GM19099 (cell line): ENCODE measurements at regions not wholly inside any gene's neighbourhood (a gene's known extent, or its start where the extent isn't known, plus 50 kb on each side); places are given as distances from the start of the nearest gene placed in this dataset.

Experiments used
- POLR2A ChIP-seq: IDR thresholded peaks from 3 replicates; pipeline ENCODE4 v1.6.1; 2011; ENCODE audit warnings: low read depth; ENCODE audit not compliant: insufficient read length; ENCODE audit errors: extremely low read depth

DNA sequence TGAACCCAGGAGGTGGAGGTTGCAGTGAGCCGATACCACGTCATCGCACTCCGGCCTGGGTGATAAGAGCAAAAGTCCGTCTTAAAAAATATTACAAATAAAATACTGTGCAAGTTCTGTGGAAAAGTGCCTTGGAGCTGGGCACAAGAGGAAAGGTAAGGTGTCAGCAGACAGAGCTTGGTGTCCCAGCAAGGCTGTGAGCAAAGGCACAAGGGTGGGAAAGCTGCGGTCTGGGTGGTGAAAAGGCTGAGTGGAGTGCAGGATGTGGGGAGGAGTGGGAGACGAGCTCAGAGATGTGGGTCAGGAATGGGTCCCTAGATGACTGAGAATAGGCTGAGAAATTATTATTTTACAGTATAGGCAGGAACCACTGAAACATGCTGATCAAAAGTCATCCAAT, 150.6 kb downstream of the RHOU start:
- no peak for TF ChIP-seq POLR2A

DNA sequence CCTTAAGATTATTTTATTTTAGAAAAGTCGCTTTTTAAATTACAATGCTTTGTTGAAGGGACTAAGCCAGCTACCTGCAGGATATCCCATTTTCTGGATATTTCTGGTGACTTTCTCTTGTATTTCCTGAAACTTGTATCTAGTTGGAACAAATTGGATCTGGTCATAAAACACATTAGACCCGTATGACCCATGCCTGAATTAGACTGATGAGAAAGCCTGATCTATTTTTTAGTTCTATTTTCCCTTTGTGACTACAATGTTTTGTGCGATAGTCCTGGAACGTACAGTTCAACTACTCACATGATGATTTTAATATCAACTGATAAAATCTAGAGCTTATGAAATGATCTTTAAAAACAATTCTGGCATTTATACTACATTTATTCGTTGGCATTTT, 151.8 kb downstream of the RHOU start:
- no peak for TF ChIP-seq POLR2A

DNA sequence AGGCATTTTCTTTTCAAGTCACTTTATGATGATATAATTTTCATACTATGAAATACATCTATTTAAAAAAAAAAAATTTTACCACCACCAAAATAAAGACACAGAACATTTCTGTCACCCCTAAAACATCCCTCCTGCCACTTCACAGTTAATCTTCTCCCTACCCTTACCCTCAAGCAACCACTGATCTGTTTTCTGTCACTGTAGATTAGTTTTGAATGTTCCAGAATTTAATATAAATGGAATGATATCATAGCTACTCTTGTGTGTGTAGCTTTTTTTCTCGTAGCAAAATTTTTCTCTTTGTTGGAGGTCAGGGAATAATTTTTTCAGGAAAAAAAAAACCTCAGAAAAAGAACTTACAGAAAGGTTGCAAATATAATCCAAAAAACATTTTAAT, 152.7 kb downstream of the RHOU start:
- no peak for TF ChIP-seq POLR2A

DNA sequence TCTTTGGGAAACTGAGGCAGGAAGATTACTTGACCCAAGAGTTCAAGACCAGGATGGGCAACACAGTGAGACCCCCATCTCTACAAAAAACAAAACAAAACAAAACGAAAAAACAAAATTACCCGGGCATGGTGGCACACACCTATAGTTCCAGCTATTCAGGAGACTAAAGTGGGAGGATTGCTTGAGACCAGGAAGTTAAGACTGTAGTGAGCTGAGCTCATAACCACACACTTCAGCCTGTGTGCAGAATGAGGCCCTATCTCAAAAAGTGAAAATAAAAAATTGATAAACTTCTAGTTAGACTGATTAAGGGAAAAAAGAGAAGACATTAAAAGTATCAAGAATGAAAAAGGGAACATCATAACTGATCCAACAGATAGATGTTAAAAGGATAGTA, 154.0 kb downstream of the RHOU start:
- TF ChIP-seq POLR2A: no peak

DNA sequence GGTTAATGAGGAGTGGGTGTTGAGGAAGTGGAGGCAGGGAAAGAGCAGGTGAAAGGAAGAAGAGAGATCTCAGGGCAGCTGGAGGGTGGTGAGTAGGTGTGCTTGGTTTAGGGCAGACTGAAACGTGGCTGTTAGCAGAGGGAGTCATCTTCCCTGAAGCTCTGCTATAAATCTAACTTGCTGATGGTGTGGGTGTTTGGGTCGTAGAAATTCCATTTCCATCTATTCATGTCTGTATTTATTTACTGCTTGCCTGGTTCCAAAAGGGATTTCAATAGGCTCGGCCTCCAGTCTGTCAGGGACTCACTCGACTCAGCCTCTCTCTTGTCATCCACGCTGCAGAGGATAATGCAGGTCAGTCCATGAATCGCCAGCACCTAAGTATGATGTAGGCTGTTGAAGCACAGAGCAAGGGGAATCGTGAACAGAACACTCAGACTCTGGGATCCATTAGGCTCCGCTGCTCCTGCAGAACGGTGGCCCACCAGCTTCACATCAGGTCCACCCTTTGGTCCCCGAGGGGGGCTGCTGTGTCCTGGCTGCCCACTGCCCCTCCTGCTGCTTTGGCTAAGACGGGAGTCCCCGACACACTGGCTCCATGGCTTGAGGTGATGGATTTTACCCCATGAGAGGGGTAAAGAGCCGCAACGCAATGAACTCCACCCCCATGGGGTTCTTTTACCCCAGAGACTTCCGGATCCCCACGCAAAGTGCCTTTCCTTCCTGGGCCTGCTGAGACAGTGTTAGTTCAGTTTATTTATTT, 156.2 kb downstream of the RHOU start:
- TF ChIP-seq POLR2A: no peak

DNA sequence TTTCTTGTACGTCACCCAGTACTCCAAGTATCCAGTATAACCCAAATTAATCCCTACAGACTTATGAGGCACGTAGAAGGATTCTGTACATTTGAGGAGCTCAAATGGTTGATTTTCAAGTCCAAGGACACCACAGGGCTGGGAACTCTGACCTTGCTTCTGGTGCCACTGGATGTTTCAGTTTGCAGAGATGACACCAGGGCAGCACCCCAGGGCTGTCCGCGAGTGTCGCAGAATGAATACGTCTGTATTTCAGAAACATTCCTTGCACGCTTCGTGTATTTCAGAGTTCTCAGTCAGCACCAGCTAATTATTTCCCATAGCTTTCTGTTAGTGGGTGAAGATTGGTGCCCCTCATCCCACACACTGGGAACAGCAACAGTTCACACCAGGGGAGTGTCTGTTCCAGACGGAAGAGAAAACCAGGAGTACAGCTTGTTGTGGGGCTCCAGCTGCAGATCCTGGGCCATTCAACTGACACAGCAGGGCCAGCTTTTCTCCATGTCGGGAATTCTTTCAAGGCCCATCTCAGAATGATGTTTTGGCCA, 159.2 kb downstream of the RHOU start:
- TF ChIP-seq POLR2A: no peak

DNA sequence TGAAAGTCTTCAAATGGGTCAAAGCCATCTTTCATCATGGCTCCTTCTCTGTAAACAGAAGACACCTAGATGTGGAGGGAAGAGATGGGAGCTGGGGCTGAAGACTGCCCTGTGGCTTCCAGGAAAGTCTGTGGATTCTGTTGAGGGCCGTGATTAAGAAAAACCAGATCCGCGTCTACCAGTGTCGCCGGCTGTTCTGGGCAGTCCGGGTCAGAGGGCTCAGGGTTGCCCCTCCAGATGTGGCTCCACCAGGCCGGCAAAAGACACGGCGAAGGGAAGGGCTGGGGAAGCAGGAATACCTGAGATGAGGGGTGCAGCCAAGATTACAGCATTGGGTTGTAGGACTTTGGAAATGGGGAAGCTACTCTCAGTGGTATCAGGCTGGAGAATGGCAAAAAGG, 162.6 kb downstream of the RHOU start:
- no peak for TF ChIP-seq POLR2A

DNA sequence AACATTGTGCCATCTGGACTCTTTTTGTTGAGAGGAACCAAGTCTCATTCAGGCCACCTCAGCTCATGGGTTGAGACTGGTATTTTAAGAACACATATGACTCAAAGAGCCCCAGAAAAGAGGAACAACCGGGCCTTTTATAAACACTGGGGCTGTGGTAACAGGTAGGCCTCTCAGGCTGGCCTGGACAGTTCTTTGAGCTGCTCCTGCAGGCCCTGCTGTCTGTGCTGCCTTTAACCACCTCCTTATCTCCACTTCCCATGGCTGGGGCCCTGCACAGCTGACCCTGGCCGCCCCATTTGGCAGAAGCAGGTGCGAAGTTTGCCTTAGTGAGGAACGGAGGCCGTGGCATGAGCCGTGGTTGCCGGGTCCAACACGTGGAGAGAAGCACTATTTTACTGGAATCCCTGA, 163.3 kb downstream of the RHOU start:
- no peak for TF ChIP-seq POLR2A

DNA sequence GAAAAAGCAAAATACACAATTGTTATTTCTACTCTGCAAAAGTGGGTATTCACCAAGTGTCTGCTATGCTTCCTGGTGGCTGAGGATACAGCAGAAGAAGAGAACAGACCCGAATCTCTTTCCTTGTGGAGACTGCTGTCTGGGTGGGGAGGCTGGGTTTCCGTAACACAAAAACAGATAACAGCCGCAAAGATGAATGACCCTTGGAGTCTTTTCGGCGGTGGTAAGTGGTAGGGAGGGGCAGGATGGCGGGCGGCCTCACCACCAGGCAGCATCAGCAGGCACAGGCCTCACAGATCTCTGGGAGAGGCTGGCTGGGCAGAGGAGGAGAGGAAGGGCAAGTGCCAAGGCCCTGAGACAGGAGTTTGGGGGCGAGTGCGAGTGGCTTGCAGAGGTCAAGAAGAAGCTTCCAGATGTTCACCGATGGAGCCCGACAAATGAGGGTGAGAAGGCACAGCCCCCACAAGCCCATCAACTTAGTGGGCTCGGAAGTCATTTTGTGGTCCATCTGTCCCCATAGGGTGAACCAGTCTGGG, 164.2 kb downstream of the RHOU start:
- no peak for TF ChIP-seq POLR2A

DNA sequence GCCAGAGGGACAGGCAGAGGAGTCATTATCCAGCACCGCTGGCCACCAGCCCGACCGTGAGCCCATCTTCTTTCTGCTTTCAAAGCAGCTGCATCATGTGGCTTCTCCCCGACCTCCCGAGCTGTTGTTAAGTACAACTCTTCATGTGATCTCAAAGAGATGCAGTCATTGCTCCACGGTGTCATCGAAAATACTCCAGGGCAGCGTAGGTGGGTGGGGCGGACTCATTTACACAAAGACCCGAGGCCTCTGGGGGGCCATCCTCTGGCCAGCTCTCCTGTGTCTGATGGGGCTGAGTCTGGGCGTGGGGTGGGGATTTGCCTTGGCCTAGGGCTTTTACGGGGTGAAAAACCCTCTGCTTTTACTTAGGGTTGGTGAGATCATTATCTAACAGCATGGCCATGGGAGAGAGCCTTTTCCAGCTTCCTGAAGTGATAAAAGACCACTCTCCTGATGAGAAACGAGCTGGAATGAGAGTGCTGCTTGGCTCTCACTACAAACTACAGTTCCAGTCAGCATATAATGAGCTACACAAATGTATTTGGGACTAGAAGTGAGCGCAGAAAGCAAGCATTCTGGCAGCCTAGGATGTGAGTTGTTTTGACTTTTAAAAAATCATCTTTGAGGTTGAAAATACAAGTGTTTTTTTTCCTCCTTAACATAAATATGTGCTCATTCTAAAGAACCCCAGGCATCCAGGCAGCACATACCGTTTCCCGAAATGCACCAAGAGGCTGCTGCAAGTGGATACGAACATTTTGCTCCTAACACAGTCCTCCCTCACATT, 165.0 kb downstream of the RHOU start:
- no peak for TF ChIP-seq POLR2A

DNA sequence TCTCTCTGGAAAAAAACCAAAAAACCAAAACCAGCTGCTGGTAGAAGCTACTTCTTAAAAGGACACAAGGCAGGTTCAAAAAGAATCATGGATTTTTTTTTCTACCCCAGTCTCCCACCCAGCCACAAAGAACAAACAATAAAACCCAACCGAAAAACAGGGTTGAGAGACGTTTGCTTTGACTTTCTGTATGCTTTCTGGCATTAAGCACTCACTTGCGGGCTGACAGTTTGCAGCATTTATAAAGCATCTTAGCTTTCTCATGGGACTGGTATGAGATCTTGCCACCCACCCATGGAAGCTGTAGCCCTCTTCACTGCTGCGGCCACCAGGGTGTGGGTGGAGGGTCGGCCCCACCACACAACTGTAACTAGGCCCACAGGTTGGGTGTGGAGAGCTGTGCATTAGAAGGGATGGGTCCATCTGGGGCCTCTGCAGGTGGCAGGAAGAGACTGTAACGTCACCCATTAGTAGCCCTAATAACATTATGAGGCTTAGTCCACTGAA, 165.7 kb downstream of the RHOU start:
- no peak for TF ChIP-seq POLR2A

DNA sequence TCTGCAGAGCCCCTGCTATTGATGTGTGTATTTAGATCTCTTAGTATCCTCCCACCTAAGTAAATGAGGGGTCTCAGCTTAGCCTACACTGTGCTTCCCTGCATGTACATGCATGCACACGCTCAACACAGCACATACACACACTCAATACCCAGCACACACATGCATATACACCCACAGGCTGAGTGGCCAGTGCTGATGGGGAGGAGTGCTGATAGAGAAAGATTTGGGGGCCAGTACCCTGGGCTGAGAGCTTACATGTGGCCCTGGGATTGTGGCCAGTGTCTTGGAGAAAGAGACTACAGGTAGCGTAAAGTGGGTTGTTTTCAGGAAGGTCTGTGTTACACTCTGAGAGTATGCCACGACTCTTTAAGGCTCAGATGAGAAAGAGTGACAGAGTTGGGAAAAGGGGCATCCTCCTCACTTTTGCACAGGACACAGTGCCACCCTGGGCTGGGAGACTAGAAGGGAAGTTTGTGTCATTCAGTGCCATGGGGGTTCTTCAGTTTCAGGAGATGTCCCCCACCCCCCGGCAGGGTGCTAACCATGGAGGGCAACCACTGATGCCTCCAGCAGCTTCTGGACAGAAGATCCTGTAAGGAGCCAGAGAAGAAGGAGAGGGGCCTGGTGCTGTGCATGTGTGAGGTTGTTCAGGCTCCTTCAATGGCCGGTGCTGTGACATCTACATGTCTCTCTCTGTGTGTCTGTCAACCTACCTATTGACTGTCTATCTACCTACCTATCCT, 166.8 kb downstream of the RHOU start:
- TF ChIP-seq POLR2A: no peak

DNA sequence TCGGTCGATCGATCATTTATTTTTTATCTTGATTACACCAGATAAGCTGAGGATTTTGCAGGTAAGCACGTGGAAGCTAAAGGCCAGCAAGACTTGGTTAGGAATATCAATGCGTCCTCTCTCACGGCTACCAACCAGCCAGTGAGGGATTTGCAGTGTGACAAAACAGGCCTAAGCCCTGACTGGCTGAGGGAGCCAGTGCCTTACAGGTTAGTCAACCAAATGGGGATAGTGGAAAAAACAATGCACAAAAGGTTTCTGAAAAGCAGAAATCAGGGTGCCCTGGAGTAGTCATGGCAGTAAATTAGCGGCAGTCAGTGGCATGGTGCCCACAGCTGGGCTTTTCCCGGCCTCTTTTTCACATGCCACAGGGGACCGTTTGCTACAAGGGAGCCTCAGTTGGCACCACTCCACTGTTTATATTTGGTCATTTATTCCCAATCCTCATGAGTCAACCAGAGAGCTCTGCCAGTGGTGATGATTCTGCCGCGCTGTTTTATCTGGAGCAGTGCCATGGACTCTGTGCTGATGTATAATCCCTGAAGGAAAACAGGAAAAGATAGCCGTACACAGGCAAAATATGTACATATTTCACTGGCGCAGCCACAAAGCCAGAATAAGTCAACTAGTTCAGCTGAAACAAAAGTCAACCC, 167.6 kb downstream of the RHOU start:
- no peak for TF ChIP-seq POLR2A

DNA sequence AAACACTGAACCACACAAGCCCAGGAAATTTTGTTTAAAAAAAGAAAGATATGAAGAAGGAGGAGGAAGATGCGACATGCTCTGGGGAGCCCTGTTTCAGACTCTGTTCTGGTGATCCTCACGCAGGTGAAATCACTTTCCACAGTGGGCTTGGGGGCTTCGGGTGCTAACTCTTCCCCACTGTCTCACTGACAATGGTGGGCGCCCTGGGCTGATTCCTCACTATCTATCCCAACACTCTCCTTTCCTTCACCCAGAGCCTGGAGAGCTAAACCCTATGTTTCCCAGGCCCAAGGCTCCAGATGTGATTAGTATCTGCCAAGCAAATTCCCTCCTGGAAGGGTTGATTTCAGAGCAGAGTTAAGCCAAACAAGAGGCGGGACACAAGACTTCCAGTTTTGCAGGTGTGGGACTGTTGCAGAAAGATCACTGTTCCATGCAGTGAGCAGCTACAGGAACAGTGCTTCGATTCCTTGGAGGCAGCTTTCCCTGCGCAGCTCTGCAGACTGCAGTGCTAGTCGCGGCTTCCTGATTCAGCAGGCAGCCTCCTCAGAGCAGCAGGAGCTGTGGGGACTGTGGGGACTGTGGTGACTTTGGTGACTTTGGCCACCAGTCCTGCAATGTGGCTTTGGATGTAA, 168.3 kb downstream of the RHOU start:
- TF ChIP-seq POLR2A: no peak

DNA sequence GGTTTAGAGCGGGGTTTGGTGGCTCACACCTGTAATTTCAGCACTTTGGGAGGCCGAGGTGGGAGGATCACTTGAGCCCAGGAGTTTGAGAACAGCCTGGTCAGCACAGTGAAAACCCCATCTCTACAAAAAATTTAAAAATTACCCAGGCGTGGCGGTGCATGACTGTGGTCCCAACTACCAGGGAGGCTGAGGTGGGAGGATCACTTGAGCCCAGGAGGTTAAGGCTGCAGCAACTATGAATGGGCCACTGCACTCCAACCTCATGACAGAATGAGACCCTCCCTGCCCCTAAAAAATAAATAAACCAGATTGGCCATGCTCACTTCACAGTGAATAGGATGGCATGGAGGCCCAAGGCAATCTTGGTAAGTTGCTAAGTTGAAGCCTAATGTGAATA, 168.9 kb downstream of the RHOU start:
- no peak for TF ChIP-seq POLR2A

DNA sequence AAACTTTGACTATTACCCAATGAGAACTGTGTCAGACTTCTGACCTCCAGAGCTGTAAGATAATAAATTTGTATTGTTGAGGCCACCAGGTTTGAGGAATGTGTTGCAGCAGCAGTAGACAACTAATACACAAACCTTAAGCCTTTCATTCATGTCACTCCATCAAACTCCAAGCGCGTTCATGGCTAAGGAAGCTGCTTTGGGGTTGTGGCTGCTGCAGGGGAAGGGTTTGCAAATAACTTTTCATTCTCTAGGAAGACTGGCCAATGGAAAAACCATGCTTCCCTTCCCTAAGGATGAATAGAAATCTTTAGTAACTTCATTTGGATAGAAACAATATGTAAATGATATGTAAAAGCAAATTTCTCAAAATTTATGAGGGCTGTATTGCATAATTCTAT, 170.4 kb downstream of the RHOU start:
- no peak for TF ChIP-seq POLR2A
